Loucy (cell line): ENCODE measurements at regions not wholly inside any gene's neighbourhood (a gene's known extent, or its start where the extent isn't known, plus 50 kb on each side); places are given as distances from the start of the nearest gene placed in this dataset.

Source experiments
- CTCF ChIP-seq: fragments of 200-600 bp; sonication (generic); conservative IDR thresholded peaks from 2 replicates; pipeline ENCODE4 v1.5.1; 2014; ENCODE audit warnings: mild to moderate bottlenecking, antibody characterized with exemption, low read length
- EZH2phosphoT487 ChIP-seq: fragments of 200-600 bp; IDR thresholded peaks from 2 replicates; pipeline ENCODE4 v1.6.1; 2018; ENCODE audit warnings: antibody characterized with exemption, mild to moderate bottlenecking, moderate library complexity, borderline replicate concordance

DNA sequence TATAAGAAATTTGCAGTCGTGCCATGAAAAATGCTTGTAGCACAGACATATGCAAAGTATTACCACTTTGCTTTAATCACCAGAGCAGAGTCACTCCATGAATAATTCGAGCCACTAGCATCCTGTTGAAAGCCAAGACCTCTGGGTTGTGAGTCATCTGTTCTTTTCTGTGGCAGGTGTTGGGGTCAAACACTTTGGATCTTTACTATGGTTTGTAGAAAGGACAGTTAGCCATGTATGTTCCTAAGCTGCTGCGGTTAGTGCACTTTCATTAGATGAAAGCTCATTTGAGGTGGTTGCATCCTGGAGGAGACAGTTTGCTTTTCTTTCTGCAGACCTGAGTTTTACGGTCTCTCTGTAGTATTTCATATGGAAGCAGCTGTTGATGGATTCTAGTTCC, 223.7 kb downstream of the DMRT2 start:
- TF ChIP-seq CTCF, result no peak
- TF ChIP-seq EZH2phosphoT487, result no peak
